WI38 (cell line): ENCODE measurements at regions not wholly inside any gene's neighbourhood (a gene's known extent, or its start where the extent isn't known, plus 50 kb on each side); places are given as distances from the start of the nearest gene placed in this dataset.
"Not testable (repeated sequence)": the region's sequence is repeated elsewhere in the genome, so short reads cannot be mapped to it uniquely, and the experiment has no call there.

Source experiments
- H3K4me3 ChIP-seq: 2 replicates; pipeline ENCODE4 v1.5.1; 2011; ENCODE audit warnings: low read depth, mild to moderate bottlenecking, control low read depth, low read length
- CTCF ChIP-seq: IDR thresholded peaks from 2 replicates; pipeline ENCODE4 v1.5.1; 2012; ENCODE audit warnings: low read depth, mild to moderate bottlenecking, control low read depth, low read length

- H3K4me3 ChIP-seq: no peak overlapping the region
- TF ChIP-seq CTCF: no peak
Observed at GRCh38 chr16:10252155-10252554, 69.9 kb upstream of the GRIN2A start.

- H3K4me3 ChIP-seq: no peak overlapping the region
- TF ChIP-seq CTCF: no peak
Observed at GRCh38 chr16:10253409-10253808, 71.2 kb upstream of the GRIN2A start.

- TF ChIP-seq CTCF: no peak
- H3K4me3 ChIP-seq: no peak overlapping the region
Observed at GRCh38 chr16:10255728-10256127, 73.5 kb upstream of the GRIN2A start.

DNA sequence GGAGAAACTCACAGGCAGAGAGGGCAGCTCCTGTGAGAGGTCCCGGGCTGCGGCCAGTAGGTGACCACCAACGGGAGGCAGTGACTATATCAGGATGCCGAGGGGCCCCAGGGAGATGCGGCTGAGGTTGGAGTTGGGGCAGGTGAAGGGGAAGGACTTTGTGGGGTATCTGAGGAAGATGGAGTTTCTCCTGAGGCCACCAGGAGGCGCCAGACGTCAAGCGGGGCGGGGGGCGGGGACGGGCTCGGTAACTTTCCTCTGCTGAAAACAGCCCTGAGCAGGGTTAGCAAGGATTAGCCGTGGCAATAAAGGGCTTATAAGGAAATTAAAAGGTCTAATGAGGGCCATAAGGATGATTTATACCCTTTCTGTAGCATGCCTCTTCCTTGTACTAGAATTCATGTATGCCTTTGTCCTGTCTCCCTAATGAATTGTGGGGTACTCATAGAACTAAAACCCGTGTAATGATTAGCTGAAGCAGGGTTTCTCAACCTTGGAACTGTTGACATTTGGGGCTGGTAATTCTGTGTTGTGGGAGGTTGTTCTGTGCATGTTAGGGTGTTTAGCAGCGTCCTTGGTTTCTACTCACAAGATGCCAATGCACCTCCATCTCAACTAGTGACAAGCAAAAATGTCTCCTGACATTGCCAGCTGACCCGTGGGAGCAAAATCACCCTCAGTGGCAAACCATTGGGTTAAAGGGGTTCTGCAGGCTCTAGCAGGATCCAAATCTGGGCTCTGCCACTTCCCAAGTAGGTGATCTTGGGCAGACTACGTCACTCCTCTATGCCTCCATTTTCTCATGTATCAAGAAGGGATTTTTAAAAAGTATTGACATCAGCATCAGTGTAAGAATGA, 74.8 kb upstream of the GRIN2A start:
- no peak overlapping the region for H3K4me3 ChIP-seq
- TF ChIP-seq CTCF: peak; percentile 35

GRCh38 chr16:10257642-10258251, 75.5 kb upstream of the GRIN2A start:
- H3K4me3 ChIP-seq: not testable (repeated sequence)

DNA sequence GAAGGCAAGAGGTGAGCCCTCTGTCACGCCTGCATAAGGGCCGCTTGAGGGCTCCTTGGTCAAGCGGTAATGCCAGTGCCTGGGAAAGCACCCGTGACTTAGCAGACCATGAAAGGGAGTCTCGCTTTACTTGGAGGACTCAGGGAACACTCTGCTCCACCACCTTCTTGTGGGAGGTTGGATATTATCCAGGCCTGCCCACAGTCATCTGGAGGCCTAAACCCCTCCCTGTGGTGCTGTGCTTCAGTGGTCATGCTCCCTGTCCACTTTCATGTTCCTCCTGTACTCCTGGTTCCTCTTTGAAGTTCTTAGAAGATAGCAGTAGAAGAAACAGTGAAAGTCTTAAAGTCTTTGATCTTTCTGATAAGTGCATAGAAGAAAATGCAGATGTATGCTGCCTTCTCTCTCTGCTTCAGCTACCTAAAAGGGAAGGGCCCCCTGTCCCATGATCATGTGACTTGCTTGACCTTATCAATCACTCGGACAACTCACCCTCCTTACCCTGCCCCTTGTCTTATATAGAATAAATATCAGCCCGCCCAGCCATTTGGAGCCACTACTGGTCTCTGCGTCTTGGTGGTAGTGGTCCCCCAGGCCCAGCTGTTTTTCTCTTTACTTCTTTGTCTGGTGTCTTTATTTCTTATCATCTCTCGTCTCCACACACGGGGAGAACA, 76.8 kb upstream of the GRIN2A start:
- H3K4me3 ChIP-seq: not testable (repeated sequence)

DNA sequence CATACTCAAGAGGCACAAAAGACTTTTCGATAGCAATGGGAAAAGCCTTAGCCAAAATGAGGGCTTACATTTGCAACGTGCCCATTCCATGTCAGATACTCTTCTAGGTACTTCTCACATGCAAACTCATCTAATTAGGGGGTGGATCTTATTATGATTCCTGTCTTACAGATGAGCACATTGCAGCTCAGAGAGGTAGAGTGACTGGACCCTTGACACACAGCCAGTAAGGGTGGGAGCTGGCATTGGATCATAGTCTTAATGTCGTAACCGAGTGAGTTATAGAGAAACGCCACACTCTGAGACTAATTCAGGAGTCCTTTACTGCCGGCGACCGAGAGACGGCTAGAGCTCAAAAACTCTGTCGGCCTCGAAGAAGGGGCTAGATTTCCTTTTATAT, 78.8 kb upstream of the GRIN2A start:
- no peak for TF ChIP-seq CTCF
- H3K4me3 ChIP-seq: no peak overlapping the region

DNA sequence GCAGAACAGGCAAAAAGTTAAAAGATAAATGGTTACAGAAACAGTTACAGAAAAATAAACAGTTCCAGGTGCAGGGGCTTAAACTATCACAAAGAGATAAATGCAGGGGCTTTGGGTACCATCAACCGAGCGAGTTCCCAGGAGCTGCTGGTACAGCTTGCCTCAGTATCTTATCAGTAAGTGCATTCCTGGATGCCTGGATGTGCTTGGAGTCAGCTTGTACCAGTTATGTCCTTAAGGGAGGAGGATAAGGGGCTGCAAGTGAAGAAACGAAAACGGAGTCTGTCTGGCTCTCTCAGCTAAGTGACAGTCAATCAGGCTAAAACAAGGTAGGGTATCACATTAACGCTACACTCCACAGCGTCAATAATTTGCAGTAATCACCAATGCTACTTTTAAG, 79.3 kb upstream of the GRIN2A start:
- H3K4me3 ChIP-seq: not testable (repeated sequence)
